Suprapubic skin (tissue), 3 donors: ENCODE measurements at regions not wholly inside any gene's neighbourhood (a gene's known extent, or its start where the extent isn't known, plus 50 kb on each side); places are given as distances from the start of the nearest gene placed in this dataset.
"Not testable (repeated sequence)": the region's sequence is repeated elsewhere in the genome, so short reads cannot be mapped to it uniquely, and the experiment has no call there.

Experiments
- CTCF ChIP-seq, 2 donors: fragments of 200-600 bp in 1 of 2; fragments of 450-650 bp in 1 of 2; sonication (generic) in 1 of 2; IDR thresholded peaks; one replicate each; pipeline ENCODE4 v1.5.1; 2016 to 2019; ENCODE audit warnings: antibody characterized with exemption in 2 of 2, mild to moderate bottlenecking in 1 of 2, moderate library complexity in 1 of 2
- EP300 ChIP-seq: sonication (generic); formaldehyde crosslinking; IDR thresholded peaks from one replicate; pipeline ENCODE4 v1.6.1; 2017; ENCODE audit warnings: antibody characterized with exemption
- POLR2A ChIP-seq, 2 donors: fragments of 450-650 bp; IDR thresholded peaks; one replicate each; pipeline ENCODE4 v1.6.1; 2017; ENCODE audit warnings: antibody characterized with exemption in 2 of 2, mild to moderate bottlenecking in 2 of 2, moderate library complexity in 2 of 2

GRCh38 chr3:124651416-124651815 is 78.8 kb upstream of the UMPS start:
- not testable (repeated sequence) for TF ChIP-seq CTCF (IDR thresholded peaks at IDR 0.05); EP300; POLR2A (IDR thresholded peaks at IDR 0.05)
